Neural crest cell (in vitro differentiated cells): ENCODE measurements at regions not wholly inside any gene's neighbourhood (a gene's known extent, or its start where the extent isn't known, plus 50 kb on each side); places are given as distances from the start of the nearest gene placed in this dataset.

ENCODE experiments used
- DNase-seq: peaks from one replicate; pipeline ENCODE4 v3.0.0; 2021; ENCODE audit warnings: low read depth, mixed read lengths, low spot score
- H3K27ac Mint-ChIP-seq: one replicate; pipeline ENCODE4 v1.8.0; 2021; ENCODE audit warnings: mild to moderate bottlenecking, mixed read lengths; ENCODE audit not compliant: unreplicated experiment
- H3K27me3 Mint-ChIP-seq: 2 replicates; pipeline ENCODE4 v1.8.0; 2021; ENCODE audit warnings: low read depth, mild to moderate bottlenecking, mixed read lengths
- H3K36me3 Mint-ChIP-seq: 2 replicates; pipeline ENCODE4 v1.8.0; 2021; ENCODE audit warnings: low read depth, mild to moderate bottlenecking, mixed read lengths
- H3K4me1 Mint-ChIP-seq: 2 replicates; pipeline ENCODE4 v1.8.0; 2021; ENCODE audit warnings: mixed read lengths
- H3K4me3 Mint-ChIP-seq: one replicate; pipeline ENCODE4 v1.8.0; 2021; ENCODE audit warnings: mild to moderate bottlenecking, mixed read lengths
- H3K9me3 Mint-ChIP-seq: 2 replicates; pipeline ENCODE4 v1.8.0; 2021; ENCODE audit warnings: mixed read lengths
- TF ChIP-seq, protein P1 (sequence below): fragments of 200-600 bp; sonication (generic); conservative IDR thresholded peaks from 2 replicates; pipeline ENCODE4 v1.5.0; 2021; ENCODE audit warnings: antibody characterized with exemption, mild to moderate bottlenecking

DNA sequence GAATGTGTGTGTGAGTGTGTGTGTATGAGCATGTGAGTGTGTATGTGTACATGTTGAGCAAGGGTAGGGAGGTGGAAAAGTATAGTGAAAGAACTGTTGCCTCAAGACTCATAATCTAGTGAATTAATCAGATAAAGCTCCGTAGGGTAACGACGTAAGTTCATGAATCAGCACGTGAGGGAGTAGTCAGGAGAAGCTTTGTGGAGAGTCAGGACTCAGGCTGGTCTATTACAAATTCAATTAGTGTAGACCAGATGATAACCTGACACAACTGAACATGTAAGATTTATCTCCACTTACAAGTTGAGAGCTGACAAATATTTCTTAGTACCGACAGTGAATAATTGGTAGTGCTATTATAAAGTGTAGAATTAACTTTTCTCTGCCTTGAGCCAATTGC lies 194.5 kb downstream of the RAD51AP2 start:
- no peak overlapping the region for H3K4me3 Mint-ChIP-seq
- no peak for DNase-seq
- H3K9me3 Mint-ChIP-seq = peaks cover 5% of the 10 kb centered on the region
- H3K4me1 Mint-ChIP-seq = no peaks in the 10 kb centered on the region
- no peaks in the 10 kb centered on the region for H3K27me3 Mint-ChIP-seq
- no peaks in the 10 kb centered on the region for H3K36me3 Mint-ChIP-seq
- TF ChIP-seq, protein P1, sequence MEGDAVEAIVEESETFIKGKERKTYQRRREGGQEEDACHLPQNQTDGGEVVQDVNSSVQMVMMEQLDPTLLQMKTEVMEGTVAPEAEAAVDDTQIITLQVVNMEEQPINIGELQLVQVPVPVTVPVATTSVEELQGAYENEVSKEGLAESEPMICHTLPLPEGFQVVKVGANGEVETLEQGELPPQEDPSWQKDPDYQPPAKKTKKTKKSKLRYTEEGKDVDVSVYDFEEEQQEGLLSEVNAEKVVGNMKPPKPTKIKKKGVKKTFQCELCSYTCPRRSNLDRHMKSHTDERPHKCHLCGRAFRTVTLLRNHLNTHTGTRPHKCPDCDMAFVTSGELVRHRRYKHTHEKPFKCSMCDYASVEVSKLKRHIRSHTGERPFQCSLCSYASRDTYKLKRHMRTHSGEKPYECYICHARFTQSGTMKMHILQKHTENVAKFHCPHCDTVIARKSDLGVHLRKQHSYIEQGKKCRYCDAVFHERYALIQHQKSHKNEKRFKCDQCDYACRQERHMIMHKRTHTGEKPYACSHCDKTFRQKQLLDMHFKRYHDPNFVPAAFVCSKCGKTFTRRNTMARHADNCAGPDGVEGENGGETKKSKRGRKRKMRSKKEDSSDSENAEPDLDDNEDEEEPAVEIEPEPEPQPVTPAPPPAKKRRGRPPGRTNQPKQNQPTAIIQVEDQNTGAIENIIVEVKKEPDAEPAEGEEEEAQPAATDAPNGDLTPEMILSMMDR = no peak
- no peak overlapping the region for H3K27ac Mint-ChIP-seq

DNA sequence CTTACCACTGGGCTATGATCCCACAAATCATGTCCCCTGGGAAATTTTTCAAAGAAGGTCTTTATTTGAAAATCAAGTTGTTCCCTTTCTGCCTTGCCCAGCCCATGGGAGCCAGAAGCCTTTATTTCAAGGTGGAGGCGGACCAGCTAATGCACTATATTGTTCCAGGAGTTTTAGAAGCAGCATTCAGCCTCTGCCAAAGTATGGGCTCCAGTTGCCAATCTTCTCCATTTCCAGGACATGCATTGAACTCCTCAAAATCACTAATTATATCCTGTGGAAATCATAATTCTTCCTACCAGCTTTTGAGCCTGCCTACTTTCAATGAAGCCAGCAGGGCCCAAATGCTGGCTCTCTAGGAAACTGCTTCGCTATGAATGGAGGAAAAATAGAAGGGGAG lies 195.8 kb downstream of the RAD51AP2 start:
- Mint-ChIP-seq H3K27ac (no peak overlapping the region), H3K4me3 (no peak overlapping the region), H3K27me3 (no peaks in the 10 kb centered on the region)

DNA sequence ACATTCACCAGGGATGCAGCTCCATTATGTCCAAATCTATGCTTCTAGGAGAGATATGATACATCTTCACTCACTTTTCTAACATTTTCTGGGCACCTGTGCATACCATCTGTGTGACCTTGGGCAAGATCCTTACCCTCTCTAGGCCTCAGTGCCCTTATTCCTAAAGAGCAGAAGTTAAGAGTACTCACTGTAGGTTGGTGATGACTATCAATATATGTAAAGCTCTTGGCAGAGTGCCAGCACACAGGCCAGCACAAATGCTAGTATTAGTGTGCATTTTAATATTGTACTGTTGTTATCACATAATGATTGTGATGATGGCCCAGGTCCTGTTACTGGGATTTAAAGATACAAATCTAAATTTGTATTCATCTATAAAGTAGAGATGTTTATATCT lies 199.2 kb downstream of the RAD51AP2 start:
- no peak overlapping the region for H3K27ac Mint-ChIP-seq
- no peaks in the 10 kb centered on the region for H3K4me1 Mint-ChIP-seq
- no peaks in the 10 kb centered on the region for H3K36me3 Mint-ChIP-seq
- H3K4me3 Mint-ChIP-seq = no peak overlapping the region
- H3K27me3 Mint-ChIP-seq = peaks cover 2% of the 10 kb centered on the region
- TF ChIP-seq, protein P1 = no peak
- peaks cover 5% of the 10 kb centered on the region for H3K9me3 Mint-ChIP-seq
- DNase-seq = no peak

More for the DNA sequence above, 195.8 kb downstream of the RAD51AP2 start:
- no peaks in the 10 kb centered on the region for H3K4me1 Mint-ChIP-seq
- peaks cover 5% of the 10 kb centered on the region for H3K9me3 Mint-ChIP-seq
- no peak for DNase-seq
- TF ChIP-seq, protein P1 = no peak
- no peaks in the 10 kb centered on the region for H3K36me3 Mint-ChIP-seq

DNA sequence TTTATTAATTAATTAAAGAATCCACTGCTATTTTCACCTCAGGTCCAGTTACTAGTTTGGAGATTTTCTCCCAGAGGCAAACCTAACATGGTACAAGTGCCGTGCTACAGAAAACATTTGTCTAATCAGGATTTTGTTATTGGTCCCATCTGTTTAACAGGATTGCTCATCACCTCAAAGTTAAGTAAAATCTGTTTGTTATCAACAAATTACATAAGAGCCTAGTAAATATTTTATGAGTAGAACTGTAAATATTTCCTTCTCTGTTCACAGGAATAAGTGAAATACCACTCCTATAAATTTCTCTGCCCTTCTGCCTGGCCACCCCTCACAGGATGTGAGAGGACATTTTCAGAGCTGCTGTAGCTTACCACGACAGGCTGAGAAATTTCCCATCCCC lies 200.2 kb downstream of the RAD51AP2 start:
- Mint-ChIP-seq H3K36me3 (no peaks in the 10 kb centered on the region), H3K27me3 (peaks cover 2% of the 10 kb centered on the region), H3K4me1 (no peaks in the 10 kb centered on the region), H3K27ac (no peak overlapping the region), H3K4me3 (no peak overlapping the region), H3K9me3 (peaks cover 3% of the 10 kb centered on the region)
- TF ChIP-seq, protein P1 = no peak
- no peak for DNase-seq

DNA sequence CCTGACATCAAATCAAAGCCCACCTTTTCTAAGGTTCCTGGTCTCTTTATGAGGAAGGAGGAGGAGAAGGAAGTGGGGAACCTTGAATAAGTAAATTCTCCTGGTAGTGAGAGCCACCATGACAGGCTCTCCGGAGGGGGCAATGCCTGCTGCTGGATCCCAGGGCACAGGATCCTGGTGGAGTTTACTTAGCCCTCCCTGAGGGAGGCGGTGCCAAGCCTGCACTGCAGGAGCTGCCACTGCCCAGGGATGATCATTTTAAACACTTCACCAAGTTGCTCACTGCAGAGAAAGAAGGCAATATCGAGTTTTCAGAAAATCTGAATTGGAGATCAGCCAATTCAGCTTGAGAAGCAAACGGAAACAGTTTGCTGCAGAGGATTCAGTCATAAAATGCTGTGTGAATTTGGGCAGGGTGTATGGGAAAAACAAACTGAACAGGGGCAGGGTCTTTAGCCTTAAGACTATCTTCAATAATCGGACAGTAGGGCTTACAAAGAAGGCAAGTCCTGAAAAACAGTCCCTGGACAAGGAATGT lies 200.7 kb downstream of the RAD51AP2 start:
- Mint-ChIP-seq H3K9me3 (peaks cover 3% of the 10 kb centered on the region), H3K27me3 (peaks cover 2% of the 10 kb centered on the region), H3K4me3 (no peak overlapping the region), H3K4me1 (no peaks in the 10 kb centered on the region), H3K36me3 (no peaks in the 10 kb centered on the region), H3K27ac (no peak overlapping the region)
- no peak for DNase-seq
- TF ChIP-seq, protein P1 = no peak
